COLO829 (cell line): ENCODE measurements at regions not wholly inside any gene's neighbourhood (a gene's known extent, or its start where the extent isn't known, plus 50 kb on each side); places are given as distances from the start of the nearest gene placed in this dataset.
"Not testable (repeated sequence)": the region's sequence is repeated elsewhere in the genome, so short reads cannot be mapped to it uniquely, and the experiment has no call there.

ENCODE experiments used
- DNase-seq: peaks from one replicate; pipeline ENCODE4 v3.0.0; 2012; ENCODE audit warnings: low spot score

DNA sequence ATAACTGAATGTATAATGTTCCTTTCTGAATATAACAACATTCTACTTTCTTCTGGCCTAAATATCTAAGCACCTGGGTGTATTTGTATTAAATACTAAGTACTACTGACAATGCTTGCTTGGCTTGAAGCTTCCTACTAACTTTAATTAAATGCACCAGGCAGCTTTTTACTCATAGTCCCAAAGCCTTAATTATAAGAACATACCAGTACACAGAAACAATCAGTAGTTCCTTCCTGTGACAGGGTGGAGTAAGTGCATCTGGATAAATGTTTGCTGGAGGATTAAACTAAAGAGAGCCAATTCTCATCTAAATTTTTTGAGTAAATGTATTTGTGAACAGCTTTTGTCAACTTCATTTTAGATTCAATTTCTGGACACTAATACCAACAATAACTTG lies 558.6 kb upstream of the SEMA6A start:
- DNase-seq = no peak

DNA sequence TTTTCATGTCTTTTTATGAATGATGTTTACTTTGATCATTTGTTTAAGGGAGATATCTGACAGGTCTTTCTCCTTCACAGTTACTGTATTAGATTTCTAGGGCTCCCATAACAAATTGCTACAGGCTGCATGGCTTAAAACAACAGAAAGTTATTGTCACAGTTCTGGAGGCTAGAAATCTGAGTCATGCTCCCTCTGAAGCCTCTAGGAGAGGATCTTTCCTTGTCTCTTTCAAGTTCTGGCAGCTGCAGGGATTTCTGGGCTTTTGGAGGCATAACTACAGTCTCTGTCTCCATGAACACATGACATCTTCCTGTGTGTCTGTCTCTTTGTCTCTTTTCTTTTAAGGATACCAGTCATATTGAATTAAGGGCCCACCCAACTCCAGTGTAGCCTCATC lies 557.3 kb upstream of the SEMA6A start:
- DNase-seq = peak; percentile 17

DNA sequence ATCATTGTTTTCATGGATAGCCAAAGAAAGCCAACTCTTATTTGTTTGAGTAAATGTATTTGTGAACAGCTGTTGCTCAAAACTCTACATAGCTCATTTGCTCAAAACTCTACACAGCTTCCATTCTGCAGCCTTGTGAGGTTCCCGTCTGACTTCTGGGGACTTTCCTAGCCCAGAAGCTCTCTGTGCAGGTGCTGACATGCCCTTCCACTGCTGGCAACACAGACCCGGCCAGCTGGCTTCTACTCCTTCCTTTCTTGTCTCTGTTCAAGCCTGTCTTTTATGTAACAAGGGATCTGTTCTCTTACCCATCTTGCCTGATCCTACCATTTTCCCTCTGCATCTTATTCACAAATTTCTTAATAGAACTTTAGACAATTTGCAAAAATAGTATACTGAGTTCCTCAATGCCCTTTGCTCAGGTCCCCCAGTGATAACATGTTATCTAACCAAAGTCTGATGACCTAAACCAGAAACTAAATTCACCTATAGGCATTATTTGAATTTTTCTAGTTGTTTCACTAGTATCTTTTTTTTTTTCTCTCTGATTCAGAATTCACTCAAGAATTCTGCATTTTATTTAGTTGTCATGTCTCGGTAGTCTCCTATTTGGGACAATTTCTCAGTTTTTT lies 556.5 kb upstream of the SEMA6A start:
- DNase-seq = no peak

DNA sequence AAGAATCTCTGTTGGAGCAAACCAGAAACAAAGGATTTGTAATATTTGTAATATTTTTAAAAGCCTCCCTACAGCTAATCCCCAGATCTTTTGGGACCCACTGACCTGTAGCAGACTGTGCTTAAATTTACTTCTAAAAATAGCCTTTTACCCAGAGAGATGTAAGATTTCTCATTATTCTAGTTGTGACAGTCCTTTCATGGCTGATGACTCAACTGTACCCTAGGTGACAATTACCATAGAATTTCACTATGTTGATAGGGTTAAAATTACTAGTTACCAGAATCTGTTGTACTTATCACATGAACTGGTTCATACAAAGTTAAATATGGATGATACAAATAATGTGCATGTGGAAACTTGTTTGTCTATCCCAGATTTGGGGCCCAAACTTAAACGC lies 543.9 kb upstream of the SEMA6A start:
- no peak for DNase-seq

DNA sequence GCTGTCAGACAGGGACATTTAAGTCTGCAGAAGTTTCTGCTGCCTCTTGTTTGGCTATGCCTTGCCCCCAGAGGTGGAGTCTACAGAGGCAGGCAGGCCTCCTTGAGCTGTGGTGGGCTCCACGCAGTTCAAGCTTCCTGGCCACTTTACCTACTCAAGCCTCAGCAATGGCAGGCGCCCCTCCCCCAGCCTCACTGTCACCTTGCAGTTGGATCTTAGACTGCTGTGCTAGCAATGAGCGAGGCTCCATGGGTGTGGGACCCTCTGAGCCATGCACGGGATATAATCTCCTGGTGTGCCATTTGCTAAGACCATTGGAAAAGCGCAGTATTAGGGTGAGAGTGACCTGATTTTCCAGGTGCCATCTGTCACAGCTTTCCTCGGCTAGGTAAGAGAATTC lies 542.7 kb upstream of the SEMA6A start:
- not testable (repeated sequence) for DNase-seq

DNA sequence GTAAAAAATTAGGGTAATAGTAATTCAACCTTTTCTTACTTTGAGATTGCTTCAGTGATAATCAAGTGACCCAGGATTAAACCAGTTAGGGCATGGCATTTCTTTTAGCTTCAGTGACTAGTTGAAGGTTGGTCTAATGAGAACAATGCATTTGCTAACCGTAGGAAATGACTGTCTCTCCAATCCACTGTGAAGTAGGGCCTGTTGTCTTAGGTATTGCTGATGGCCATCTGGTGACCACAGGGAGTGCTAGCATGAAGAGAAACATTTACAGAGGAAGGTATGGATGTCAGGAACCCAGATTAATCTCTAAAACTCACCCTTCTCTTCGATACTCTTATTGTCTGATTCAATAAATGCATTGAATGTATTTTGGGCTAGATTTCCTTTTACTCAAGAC lies 535.9 kb upstream of the SEMA6A start:
- no peak for DNase-seq

DNA sequence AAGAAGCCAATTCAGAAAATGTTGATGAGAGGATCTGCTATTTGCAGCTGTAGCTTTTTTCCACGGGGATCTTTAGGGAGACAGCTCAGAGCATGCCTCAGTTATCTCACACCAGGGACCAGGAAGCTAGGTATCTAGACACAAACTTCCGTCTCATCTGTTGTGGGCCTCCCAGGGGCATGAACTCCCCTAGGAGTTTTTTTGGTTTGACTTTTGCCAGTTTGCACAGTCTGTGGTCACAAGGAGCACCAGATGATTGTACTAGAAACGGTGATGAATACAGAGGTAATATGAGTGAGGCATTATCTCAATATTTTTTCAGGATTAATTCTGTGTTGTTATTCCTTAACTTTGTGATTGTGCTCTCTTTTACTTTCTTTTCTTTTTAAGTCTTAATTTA lies 533.2 kb upstream of the SEMA6A start:
- no peak for DNase-seq

DNA sequence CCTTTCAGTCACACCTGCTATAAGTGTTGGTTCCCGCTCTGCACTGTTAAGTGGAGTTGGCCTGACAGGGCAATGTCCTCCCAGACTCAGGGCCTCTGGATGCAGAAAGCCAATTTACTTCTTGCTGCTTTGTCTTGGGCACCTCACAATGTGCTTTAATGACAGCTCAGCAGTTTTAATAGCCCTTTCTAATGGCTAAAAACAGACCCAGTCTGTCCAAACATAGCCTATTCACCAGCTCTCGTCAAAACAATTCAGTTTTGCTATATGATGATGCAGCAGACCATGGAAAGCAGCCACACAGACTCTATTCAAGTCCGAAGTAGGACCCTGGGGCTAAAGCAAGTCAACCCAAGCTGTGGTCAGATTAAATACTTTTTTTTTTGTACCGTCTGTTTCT lies 529.1 kb upstream of the SEMA6A start:
- DNase-seq = peak; percentile 71

DNA sequence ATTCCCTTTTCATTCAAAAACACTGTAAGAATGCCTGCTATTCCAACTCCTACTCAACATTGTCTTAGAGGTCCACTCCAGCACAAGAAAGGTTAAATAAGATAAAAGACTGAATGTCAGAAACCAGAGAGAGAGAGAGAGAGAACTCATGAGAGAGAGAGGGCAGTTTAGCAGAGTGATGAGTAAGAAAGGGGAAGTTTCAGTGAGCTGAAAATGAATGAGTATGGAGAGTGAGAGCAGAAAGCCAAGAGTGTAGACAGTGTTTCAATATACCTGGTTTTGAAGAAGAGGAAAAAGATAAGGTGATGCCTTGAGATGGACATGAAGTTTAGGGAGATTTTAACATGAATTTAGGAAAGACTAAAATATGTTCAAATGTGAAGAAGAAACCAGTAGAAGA lies 528.0 kb upstream of the SEMA6A start:
- DNase-seq = no peak

DNA sequence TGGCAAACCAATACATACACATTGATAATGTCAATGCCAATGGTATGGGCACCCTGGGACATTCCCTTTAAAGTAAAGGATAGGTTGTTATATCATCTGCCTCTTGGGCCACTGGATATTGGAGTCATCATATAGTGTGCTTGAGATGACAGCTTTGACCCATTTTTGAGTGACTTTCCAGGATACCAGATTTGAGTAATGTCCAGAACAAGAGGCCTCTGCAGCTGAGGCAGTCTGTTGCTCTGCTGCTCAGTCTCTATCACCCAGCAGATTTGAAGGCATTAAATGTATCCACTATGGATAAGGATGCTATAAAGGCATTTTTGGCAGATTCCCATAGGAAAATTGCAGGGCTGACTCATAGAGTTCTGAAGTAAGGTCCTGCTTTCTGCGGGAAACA lies 525.6 kb upstream of the SEMA6A start:
- DNase-seq = no peak

DNA sequence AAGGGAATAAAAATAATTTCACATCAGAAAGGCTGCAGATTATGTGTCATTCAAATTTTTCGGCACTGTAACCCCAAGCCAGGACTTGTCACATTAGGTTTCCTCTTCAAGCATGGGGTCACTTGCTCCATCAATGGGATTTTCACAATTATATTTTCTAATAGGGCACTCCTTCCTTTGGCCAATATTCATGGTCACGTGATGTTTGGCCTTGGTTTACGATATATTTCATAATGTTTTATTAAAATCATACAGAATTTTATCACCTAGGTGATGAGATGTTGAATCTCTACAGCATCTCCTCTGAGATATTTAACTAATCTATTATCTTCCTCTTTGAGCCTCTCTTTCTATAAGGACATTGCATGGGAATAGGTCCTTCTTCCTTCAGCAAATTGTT lies 523.5 kb upstream of the SEMA6A start:
- no peak for DNase-seq

DNA sequence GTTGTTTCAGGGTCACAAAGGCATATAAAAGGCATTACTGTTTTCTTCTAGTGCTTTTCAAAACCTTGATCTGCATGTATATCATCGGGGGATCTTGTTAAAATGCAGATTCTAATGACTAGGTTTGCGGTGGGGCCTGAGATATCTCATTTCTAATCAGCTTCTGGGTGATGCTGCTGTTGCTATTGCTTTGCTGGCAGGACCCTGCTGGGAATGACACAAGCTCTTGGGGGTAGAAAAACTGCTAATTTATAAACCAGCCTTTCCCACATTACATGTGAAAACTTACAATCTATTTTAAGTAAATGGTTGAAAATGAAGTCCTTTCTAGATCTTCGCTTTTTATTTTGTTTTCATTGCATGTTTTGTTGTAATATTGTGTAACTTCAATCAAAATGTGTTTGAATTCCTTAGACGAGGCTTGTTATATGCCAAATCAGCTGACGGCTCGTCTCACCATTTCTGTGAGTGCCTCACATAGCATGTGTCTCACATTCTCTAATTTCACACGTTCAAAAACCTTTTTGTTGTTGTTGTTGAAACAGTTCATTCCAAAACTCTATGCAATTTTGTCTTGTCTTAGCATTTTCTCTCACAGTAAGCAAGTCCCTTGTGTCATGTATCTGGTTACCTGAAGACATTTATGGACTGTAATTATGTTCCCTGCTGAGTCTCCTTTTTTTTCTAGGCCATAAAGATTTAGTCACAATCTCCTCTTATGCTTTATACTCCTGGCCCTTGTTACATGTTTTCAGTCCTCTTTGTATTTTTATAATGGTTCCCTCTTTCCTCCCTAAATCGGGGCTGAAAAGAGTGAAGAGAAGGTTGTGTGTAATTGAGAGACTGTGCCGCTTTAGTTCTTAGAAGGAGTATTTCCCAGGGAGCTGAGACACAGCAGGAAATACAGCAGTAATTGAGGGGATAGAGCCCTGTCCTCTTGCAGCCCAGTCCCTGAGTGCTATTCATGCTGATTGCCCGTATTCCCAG lies 521.0 kb upstream of the SEMA6A start:
- no peak for DNase-seq

DNA sequence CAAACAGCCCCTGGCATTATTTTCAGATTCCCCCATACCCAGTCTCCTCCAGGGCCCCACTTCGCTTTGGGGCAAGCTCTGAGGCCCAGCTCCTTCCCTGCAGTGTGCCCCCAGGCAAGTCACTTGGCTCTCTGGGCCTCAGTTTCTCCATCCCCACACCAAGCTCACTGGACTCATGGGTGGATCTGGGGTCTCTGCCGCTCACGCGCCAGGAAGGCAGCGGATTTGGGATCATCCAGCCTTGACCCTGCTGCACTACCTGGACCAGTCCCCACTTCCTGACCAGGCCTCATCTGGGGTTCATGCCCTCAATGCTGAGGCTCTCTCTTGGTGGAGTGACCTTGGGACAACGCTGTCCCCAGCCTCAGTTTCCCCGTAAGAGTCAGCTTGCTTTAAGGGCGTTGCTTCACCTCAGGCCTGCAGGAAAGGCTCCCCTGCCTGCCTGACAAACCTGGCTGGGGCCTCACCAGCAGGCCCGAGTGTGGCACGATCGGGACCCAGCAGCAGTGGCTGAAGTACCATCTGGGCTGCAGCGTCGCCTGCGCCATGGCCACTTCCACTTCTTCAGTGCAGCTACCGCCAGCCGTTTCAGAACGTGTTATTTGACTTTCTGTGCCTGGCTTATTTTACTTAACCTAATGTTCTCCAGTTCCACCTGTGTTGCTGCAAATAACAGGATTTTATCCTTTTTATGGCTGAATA lies 519.6 kb upstream of the SEMA6A start:
- DNase-seq = no peak

DNA sequence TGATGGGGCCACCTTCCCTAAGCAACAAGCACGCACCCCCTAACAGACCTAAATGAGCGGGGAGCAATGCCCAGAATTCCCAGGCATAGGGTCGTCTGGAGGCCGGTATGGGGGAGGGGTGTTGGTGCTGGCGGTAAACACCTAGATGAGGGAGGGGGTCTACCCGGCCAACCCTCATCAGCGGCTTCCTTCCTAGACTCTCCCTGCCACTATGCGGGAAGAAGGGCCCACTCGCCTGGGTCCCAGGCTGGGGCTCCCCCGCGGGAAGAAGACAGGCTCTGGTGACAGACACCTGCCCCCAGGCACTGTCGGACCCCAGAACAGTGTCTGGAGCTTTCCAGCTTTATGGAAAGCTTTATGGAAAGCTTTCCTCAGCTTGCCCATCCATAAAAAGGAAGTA lies 519.0 kb upstream of the SEMA6A start:
- DNase-seq = no peak

DNA sequence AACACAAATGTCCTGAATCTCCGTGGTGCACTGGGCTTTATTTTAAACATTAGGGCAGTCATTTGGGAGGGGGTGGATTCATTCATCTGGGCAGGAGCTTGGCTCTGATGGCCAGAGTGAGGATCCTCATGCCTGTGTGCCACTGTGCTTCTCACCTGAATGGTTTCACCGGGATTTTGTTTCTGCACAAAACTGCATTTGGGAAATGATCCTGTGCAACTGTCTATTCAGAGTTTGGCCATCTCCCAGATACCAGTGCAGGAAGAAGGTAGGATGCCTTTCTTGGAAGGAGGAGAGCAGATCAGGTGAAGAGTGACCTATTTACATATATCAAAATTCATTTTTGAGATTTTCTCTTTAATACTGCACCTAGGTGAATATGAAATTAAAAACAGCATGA lies 514.4 kb upstream of the SEMA6A start:
- no peak for DNase-seq

DNA sequence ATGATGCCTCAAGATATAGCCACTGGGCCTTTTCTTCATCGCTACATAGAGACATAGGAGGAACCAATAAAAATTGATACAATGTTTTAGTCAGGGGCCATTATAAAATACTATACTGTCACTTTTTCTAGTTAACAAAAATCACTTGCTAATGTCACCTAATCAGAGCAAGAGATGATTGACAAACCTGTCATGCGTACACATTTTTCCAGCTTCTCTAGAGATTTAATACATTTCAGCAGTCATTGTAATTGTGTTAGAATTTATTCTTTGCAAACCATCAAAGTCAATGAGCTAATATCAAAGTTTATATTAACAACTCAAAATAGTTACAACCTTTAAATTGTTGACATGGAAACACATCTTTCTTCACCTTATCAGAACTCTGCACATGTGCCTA lies 513.6 kb upstream of the SEMA6A start:
- no peak for DNase-seq

DNA sequence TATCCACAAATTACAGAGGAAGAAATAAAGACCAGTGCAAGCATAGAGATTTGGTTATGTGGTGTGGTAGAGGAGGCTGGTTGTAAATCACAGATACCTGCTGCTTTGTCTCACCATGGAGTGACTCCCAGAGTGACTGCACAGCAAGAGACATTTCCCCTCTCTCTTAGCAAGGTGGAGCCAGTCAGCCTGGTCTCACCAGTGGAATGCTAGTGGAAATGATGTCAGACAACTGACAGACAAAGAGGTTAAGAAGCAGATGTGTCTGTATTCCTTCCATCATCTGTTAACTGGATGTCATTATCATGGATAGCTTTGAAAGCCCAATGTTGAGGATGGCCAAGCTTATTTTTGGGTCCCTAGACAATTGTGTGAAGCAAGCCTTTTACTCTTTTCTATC lies 509.4 kb upstream of the SEMA6A start:
- no peak for DNase-seq

DNA sequence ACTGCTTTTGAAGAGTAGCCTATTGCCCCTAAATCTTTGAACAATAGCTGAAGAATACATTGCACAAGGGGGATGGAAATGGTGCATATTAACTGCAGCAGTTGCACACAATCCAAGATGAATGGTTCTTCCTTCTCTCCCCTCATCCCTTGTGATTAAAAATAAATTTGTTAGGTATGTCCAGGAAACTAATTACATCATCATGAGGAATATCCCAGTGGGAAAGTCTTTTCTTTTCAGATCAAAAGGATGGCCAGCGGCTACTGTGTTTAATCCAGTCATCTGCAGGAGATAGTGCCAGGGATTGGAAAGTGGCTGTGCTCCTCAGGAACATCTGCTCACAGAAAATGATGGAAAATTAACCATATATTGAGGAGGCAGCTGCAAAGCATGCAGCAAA lies 508.4 kb upstream of the SEMA6A start:
- DNase-seq = no peak

DNA sequence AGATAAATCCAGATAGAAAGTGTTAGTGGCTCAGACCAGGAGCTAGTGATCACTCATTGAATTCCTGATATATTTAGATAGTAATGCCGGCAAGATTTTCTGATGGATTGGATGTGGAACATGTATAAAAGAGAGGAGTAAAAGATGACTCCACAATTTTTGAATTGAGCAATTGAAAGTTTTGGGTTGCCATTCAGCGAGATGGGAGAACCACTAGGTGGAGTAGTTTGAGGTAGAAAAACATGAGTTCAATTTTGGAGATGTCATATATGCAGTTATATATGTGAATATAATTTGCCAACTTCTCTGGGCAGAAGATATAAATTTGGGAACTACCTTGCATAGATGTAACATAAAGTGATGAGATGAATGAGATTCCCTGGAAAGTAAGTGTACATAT lies 502.5 kb upstream of the SEMA6A start:
- DNase-seq = no peak

DNA sequence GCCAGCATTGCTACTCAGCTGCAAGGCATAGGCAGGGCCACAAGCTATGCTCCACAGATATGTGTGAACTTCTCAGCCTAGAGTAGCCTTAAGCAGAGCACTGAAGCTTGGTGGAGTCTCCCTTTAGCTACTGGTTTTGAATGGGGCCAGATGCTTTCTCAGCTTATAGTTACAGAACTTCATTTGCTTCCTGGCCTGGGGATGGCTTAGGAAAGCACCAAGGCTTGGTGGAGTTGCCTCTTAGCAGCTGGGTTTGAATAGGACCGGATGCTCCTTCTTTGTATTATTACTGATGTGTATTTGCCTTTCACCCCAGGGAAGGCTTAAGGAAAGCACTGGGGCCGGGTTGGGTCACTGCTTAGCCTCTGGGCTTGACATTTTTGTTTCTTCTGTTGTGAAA lies 497.8 kb upstream of the SEMA6A start:
- DNase-seq = no peak

DNA sequence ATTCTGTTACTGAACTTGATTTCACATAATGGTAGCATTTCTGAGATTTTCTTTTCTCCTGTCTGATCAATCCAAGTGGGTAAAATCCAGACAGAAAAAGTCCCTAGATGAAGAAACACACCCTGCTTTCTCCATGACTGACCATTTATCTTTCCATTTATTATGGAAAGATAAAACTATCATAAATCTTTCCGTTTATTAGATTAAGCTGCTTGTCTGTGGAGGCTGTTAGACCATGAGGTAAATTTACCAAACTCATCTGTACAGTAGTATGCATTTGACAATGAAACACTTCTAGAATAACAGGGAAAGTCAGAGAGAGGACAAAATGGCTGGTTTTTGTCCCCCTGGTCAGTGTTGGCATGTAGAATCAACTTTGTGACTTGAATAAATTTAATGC lies 491.2 kb upstream of the SEMA6A start:
- no peak for DNase-seq

DNA sequence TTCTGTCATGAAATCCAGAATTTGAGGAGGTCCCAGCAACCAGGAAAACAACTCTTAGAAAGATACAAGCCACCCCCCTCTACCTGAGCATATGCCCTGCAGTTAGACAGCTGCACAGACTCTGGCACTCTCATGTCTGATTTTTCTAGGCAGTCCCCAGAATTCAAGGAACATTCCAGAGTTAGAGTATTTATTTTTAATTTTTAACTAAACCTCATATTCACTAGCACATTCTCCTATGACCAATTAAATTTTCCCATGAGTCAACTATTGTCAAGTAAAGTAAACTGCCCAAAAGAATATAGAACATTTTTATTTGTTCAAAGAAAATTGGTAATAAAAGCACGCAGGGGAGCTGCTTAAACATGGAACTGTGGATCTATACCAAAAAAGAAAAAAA lies 490.5 kb upstream of the SEMA6A start:
- no peak for DNase-seq

DNA sequence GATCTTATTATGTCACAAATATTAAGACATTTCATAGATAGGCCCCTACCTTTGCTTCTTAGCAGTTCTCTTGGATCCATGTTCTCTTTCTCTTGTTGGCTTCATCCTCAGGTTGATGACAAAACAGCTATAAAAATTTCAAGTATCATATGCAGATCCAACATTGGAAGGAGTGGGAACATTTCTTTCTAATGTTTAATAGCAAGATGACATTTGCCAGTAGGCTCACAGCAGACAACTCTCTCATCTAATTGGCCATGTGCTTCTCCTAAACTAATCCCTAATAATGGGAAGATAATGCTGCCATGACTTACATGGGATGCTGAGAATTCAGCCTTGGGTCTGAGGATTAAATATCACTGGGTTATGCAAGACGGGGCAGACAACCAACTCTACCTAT lies 485.5 kb upstream of the SEMA6A start:
- no peak for DNase-seq
